ENCODE measurements at regions not wholly inside any gene's neighbourhood (a gene's known extent, or its start where the extent isn't known, plus 50 kb on each side); places are given as distances from the start of the nearest gene placed in this dataset.

DNA sequence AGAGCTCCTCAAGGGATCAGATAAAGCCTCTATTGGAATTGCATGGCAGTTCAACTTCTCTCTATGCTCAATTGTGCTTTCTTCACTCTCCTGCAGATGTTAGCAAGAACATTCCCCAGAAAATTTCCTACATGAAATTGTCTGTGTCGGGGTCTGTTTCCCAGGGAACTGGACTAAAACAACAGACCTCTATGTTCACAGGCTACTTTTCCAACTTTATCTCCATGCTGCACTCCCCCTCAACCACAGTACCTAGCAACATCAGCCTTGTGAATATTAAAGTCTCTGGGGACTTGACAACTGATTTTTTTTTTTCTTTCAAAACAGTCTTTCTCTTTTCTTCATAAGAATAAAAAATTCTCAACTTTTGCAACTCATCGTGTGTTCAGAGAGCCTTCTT lies 1470.8 kb upstream of the ADGRL3 start:
- Histone ChIP-seq H3K27ac (no peak overlapping the region), H3K27me3 (no peaks in the 10 kb centered on the region), H3K4me1 (no peaks in the 10 kb centered on the region), H3K9me3 (no peaks in the 10 kb centered on the region), H3K4me3 (no peak overlapping the region), H3K36me3 (no peaks in the 10 kb centered on the region)
- no peak for TF ChIP-seq POLR2A (IDR thresholded peaks at IDR 0.05)
- TF ChIP-seq, protein P1, sequence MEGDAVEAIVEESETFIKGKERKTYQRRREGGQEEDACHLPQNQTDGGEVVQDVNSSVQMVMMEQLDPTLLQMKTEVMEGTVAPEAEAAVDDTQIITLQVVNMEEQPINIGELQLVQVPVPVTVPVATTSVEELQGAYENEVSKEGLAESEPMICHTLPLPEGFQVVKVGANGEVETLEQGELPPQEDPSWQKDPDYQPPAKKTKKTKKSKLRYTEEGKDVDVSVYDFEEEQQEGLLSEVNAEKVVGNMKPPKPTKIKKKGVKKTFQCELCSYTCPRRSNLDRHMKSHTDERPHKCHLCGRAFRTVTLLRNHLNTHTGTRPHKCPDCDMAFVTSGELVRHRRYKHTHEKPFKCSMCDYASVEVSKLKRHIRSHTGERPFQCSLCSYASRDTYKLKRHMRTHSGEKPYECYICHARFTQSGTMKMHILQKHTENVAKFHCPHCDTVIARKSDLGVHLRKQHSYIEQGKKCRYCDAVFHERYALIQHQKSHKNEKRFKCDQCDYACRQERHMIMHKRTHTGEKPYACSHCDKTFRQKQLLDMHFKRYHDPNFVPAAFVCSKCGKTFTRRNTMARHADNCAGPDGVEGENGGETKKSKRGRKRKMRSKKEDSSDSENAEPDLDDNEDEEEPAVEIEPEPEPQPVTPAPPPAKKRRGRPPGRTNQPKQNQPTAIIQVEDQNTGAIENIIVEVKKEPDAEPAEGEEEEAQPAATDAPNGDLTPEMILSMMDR (IDR thresholded peaks at IDR 0.05), result no peak
- no peak for DNase-seq

DNA sequence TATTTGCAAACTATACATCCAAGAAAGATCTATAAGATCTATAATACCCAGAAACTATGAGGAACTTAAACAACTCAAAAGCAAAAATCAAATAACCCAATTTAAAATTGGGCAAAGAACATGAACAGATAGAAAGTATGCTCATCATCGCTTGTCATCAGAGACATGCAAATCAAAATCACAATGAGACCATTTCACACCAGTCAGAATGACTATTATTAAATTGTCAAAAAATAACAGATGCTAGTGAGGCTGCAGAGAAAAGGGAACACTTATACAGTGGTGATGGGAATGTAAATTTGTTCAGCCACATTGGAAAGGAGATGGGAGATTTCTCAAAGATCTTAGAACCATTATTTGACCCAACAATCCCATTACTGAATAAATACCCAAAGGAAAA lies 1451.7 kb upstream of the ADGRL3 start:
- Histone ChIP-seq H3K4me3 (no peak overlapping the region), H3K27me3 (no peaks in the 10 kb centered on the region), H3K36me3 (no peaks in the 10 kb centered on the region), H3K27ac (no peak overlapping the region), H3K4me1 (no peaks in the 10 kb centered on the region), H3K9me3 (no peaks in the 10 kb centered on the region)
- TF ChIP-seq POLR2A (IDR thresholded peaks at IDR 0.05), result no peak
- TF ChIP-seq, protein P1 (IDR thresholded peaks at IDR 0.05), result no peak
- DNase-seq, result no peak

DNA sequence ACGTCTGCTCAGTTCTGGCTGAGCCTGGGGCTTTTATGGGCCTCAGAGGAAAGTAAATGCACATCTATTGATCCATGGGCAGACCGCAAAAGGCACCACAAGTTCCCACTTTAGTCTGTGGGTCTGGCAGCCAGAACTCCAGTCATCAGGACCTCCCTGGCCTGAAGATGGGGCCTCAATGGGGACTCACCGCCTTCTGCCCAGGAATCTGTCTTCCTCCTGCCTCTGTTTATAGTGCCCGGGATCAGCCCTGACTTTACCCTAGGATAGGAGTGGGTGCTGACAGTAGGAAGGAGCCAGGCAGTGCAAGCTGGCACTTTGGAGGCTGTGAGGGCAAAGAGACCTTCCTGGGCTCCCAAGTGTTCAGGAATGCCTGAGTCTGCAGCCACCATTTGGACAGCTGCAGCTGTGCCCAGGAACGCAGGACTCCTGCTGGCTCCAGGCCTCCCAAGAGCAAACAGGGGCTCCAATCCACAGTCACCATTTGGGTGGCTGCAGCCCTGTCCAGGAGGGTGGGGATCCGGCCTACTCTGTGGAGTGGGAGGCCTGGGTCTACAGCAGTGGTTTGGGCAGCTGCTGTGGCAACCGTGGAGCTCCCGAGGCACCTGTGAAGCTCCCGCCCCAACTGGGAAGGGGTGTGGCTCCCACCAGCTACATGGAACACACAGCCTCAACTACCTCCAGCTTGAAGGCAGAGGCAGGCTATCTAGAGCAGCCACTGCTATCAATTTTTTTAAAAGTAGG lies 1440.9 kb upstream of the ADGRL3 start:
- H3K9me3 ChIP-seq, result peaks cover 0 to 5% (median 0%) of the 10 kb centered on the region in 4 donors
- no peaks in the 10 kb centered on the region for H3K4me1 ChIP-seq
- no peak overlapping the region for H3K27ac ChIP-seq
- DNase-seq, result no peak
- H3K36me3 ChIP-seq, result no peaks in the 10 kb centered on the region
- H3K27me3 ChIP-seq, result no peaks in the 10 kb centered on the region
- TF ChIP-seq, protein P1 (IDR thresholded peaks at IDR 0.05), result no peak
- TF ChIP-seq POLR2A (IDR thresholded peaks at IDR 0.05), result no peak
- no peak overlapping the region for H3K4me3 ChIP-seq

DNA sequence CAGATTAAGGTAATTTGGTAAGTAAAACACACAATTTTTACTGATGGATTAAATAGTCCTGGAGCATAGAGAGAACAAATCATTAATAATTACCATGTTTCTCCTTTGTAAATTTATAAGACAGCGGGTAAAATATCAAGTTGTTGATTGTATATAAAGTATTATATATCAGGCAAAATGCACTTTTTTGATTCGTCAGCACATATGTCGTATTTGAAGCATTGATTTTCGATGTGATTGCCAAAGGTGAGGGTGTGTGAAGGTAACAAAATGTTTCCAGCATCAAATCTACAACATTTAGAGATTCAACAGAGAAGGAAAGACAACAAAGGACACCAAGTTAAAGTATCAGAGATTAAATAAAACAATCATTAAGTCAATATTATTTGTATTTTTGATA lies 1437.8 kb upstream of the ADGRL3 start:
- no peaks in the 10 kb centered on the region for H3K4me1 ChIP-seq
- H3K36me3 ChIP-seq, result no peaks in the 10 kb centered on the region
- H3K27ac ChIP-seq, result no peak overlapping the region
- H3K27me3 ChIP-seq, result no peaks in the 10 kb centered on the region
- no peak for TF ChIP-seq POLR2A (IDR thresholded peaks at IDR 0.05)
- TF ChIP-seq, protein P1 (IDR thresholded peaks at IDR 0.05), result no peak
- no peak for DNase-seq
- peaks cover 0 to 5% (median 0%) of the 10 kb centered on the region in 4 donors for H3K9me3 ChIP-seq
- no peak overlapping the region for H3K4me3 ChIP-seq

DNA sequence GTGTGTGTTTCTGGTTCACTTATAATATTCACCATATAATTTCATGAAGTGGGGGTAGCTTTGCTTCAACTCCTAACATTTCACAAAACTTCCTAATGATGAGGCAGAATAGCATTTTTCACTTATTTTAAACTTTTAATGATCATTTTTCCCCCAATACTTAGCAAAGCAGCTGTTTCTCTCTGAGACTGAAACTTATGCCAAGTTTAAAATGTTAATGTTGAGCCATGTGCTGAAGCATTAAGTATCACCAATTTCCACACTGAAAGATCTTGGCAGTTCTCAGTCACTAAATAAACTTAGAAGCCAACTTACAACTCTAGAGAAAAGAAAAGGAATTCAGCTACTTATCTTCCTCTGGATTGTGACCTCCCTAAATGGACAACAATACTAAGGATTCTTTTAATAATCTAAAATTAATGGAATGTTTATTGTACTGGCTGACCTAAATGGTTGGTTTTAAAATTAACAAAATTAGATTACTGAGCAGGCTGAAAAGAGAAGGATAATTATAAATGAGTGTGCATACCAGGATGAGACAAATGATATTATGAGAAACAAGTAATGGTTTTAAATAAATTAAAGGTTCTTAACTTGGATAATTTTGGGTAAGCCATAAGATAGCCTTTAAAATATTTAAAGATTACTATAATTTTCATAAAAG lies 1429.4 kb upstream of the ADGRL3 start:
- H3K27me3 ChIP-seq, result no peaks in the 10 kb centered on the region
- H3K4me3 ChIP-seq, result no peak overlapping the region
- TF ChIP-seq, protein P1 (IDR thresholded peaks at IDR 0.05), result no peak
- TF ChIP-seq POLR2A (IDR thresholded peaks at IDR 0.05), result no peak
- H3K27ac ChIP-seq, result no peak overlapping the region
- H3K36me3 ChIP-seq, result no peaks in the 10 kb centered on the region
- H3K9me3 ChIP-seq, result no peaks in the 10 kb centered on the region
- DNase-seq, result no peak
- no peaks in the 10 kb centered on the region for H3K4me1 ChIP-seq

All from Peyer's patch (tissue), 4 donors.